Liver (tissue), 8 donors: ENCODE measurements at regions not wholly inside any gene's neighbourhood (a gene's known extent, or its start where the extent isn't known, plus 50 kb on each side); places are given as distances from the start of the nearest gene placed in this dataset.

Source experiments
- DNase-seq: peaks from one replicate; pipeline ENCODE4 v3.0.0-alpha.2; 2017; ENCODE audit warnings: low spot score
- H3K27ac ChIP-seq, 2 donors: one replicate each; pipeline ENCODE4 v1.7.0; 2013; ENCODE audit warnings: inconsistent platforms in 2 of 2, low read length in 2 of 2, control low read depth in 1 of 2, low read depth in 1 of 2, mild to moderate bottlenecking in 1 of 2
- H3K27me3 ChIP-seq, 4 donors: one replicate each; pipeline versions ENCODE4 v1.6.1 to v1.7.0; 2013; ENCODE audit warnings: low read length in 3 of 4, inconsistent platforms in 1 of 4, mild to moderate bottlenecking in 1 of 4, moderate library complexity in 1 of 4; ENCODE audit not compliant: control insufficient read depth in 4 of 4, insufficient read depth in 4 of 4
- H3K36me3 ChIP-seq, 4 donors: one replicate each; pipeline versions ENCODE4 v1.6.1 to v1.7.0; 2013; ENCODE audit warnings: low read length in 3 of 4, mild to moderate bottlenecking in 3 of 4, low read depth in 1 of 4, moderate library complexity in 1 of 4; ENCODE audit not compliant: control insufficient read depth in 4 of 4, insufficient read depth in 3 of 4
- H3K4me1 ChIP-seq, 4 donors: one replicate each; pipeline versions ENCODE4 v1.6.1 to v1.7.0; 2013; ENCODE audit warnings: low read length in 3 of 4, mild to moderate bottlenecking in 3 of 4, moderate library complexity in 1 of 4; ENCODE audit not compliant: control insufficient read depth in 4 of 4, insufficient read depth in 4 of 4
- H3K4me3 ChIP-seq, 3 donors: one replicate each; pipeline versions ENCODE4 v1.6.1 to v1.7.0; 2013; ENCODE audit warnings: low read length in 3 of 3, control low read depth in 1 of 3, low read depth in 1 of 3, mild to moderate bottlenecking in 1 of 3
- H3K9ac ChIP-seq, 2 donors: one replicate each; pipeline ENCODE4 v1.7.0; 2013; ENCODE audit warnings: low read length in 2 of 2, mild to moderate bottlenecking in 2 of 2, moderate library complexity in 2 of 2, control low read depth in 1 of 2, low read depth in 1 of 2
- H3K9me3 ChIP-seq, 4 donors: one replicate each; pipeline versions ENCODE4 v1.6.1 to v1.7.0; 2013; ENCODE audit warnings: low read length in 3 of 4; ENCODE audit not compliant: control insufficient read depth in 4 of 4
- EGR1 ChIP-seq, 2 donors: IDR thresholded peaks; 2 replicates each; pipeline ENCODE4 v1.6.1; 2016 to 2018; ENCODE audit warnings: antibody characterized with exemption in 2 of 2, low read depth in 2 of 2
- FOXA2 ChIP-seq: IDR thresholded peaks from 2 replicates; pipeline ENCODE4 v1.6.1; 2016; ENCODE audit warnings: antibody characterized with exemption
- HNF4A ChIP-seq, 2 donors: conservative IDR thresholded peaks; 2 replicates each; pipeline ENCODE4 v1.6.1; 2016; ENCODE audit warnings: antibody characterized with exemption in 2 of 2, mild to moderate bottlenecking in 2 of 2
- NR2F2 ChIP-seq: IDR thresholded peaks from 2 replicates; pipeline ENCODE4 v1.6.1; 2016; ENCODE audit warnings: antibody characterized with exemption
- RAD21 ChIP-seq, 2 donors: IDR thresholded peaks; 2 replicates each; pipeline ENCODE4 v1.6.1; 2016; ENCODE audit warnings: antibody characterized with exemption in 2 of 2, mild to moderate bottlenecking in 2 of 2
- REST ChIP-seq: IDR thresholded peaks from 2 replicates; pipeline ENCODE4 v1.6.1; 2016; ENCODE audit warnings: antibody characterized with exemption, mild to moderate bottlenecking
- SP1 ChIP-seq: IDR thresholded peaks from 2 replicates; pipeline ENCODE4 v1.6.1; 2018; ENCODE audit warnings: antibody characterized with exemption, mild to moderate bottlenecking
- TAF1 ChIP-seq: conservative IDR thresholded peaks from 2 replicates; pipeline ENCODE4 v1.6.1; 2016; ENCODE audit warnings: antibody characterized with exemption, mild to moderate bottlenecking
- YY1 ChIP-seq: IDR thresholded peaks from 2 replicates; pipeline ENCODE4 v1.6.1; 2016; ENCODE audit warnings: antibody characterized with exemption, mild to moderate bottlenecking
- WGBS: extraction: QIAGEN DNeasy Blood & Tissue Kit; methylation state at CpG from one replicate; pipeline ENCODE4 v1.1.7; 2013; 5-methylcytosine and 5-hydroxymethylcytosine counted together
- TF ChIP-seq, protein P1 (sequence below): IDR thresholded peaks from 2 replicates; pipeline ENCODE4 v1.6.1; 2016; ENCODE audit warnings: antibody characterized with exemption
- TF ChIP-seq, protein P2 (sequence below): IDR thresholded peaks from 2 replicates; pipeline ENCODE4 v1.6.1; 2016; ENCODE audit warnings: antibody characterized with exemption
- TF ChIP-seq, protein P3 (sequence below): IDR thresholded peaks from 2 replicates; pipeline ENCODE4 v1.6.1; 2016; ENCODE audit warnings: antibody characterized with exemption
- TF ChIP-seq, protein P4 (sequence below): fragments of 150-350 bp; IDR thresholded peaks from 2 replicates; pipeline ENCODE4 v1.5.1; 2017; ENCODE audit warnings: improper control_type of control experiment, low read depth, low read length; ENCODE audit not compliant: missing input control
- donor health status: healthy.
- donor health status: healthy.
- donor health status: healthy.
- donor health status: healthy.
- donor health status: healthy.

DNA sequence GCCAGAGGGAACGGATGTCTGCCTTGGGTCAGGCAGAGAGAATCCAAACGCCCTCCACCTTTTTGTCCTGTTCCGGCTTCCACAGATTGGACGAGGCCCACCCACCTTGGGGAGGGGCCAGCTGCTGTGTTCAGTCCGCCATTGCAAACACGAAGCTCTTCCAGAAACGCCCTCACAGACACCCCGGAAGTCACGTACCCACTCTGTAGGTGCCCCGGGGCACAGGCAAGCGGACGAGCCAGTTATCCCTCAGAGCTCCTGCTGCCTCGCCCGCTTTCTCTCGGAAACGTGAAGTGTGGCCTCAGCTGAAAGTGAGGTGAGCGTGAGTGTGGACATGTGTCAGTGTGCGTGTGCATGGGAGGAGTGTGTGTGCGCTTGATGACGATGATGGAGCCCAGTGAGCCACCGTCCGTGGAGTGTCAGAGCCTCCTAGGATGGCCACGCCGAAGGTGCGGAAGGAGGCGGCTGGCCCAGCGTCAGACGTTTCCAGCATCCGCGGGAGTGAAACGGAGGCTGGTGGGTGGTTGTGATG lies 869.2 kb downstream of the TBC1D22A start:
- WGBS, result 88% methylated on average over 31 of the region's 31 CpGs
- no peak for TF ChIP-seq YY1
- no peak for TF ChIP-seq RAD21 (IDR thresholded peaks at IDR 0.05)
- no peak for TF ChIP-seq TAF1
- no peak for TF ChIP-seq HNF4A (conservative IDR thresholded peaks at IDR 0.05)
- TF ChIP-seq EGR1 (IDR thresholded peaks at IDR 0.05; ENCODE audit: low read depth in 2 of 2), result no peak
- TF ChIP-seq, protein P1, sequence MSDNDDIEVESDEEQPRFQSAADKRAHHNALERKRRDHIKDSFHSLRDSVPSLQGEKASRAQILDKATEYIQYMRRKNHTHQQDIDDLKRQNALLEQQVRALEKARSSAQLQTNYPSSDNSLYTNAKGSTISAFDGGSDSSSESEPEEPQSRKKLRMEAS, result no peak
- no peak for TF ChIP-seq SP1
- Histone ChIP-seq H3K27ac (no peak overlapping the region), H3K36me3 (no peaks in the 10 kb centered on the region), H3K4me1 (no peaks in the 10 kb centered on the region), H3K9ac (no peak overlapping the region), H3K27me3 (peaks cover 0 to 5% (median 0%) of the 10 kb centered on the region in 4 donors), H3K4me3 (no peak overlapping the region), H3K9me3 (peaks cover 0 to 4% (median 0%) of the 10 kb centered on the region in 4 donors)
- DNase-seq, result peak; percentile 22

DNA sequence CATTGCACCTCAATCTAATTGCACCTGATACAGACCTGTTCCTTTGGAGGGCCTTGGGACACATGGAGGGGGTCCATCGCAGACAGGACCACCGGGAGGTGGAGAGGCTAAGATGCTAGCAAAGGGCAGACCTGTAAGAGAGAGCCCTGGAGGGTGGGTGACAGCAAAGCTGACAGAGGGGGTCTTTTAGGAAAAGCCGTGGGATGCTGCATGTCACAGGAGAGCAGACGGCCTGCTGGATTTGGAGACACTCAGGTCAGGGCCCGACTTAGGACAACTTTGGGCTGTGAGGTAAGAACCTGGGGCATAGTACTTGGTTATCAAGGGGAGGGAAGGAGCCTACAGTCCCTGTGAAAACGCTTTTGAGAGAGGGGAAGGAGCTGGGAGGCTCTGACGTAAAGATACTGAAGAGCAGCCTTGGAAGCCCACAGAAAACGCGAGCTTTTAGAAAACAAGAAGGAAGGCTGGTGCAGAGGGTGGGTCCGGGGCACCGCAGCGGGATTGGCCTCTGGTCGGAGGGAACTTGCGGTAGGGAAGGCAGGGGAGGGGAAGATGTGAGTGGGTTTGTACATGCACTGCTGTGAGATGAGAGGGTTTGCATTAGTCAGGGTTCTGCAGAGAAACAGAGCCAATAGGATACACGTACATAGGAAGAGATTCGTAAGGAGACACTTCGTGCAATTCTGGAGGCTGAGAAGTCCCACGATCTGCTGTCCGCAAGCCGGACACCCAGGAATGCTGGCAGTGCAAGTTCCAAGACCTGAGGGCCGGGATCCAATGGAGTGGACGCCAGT lies 868.5 kb downstream of the TBC1D22A start:
- no peak overlapping the region for H3K27ac ChIP-seq

GRCh38 chr22:47629791-47630655 lies 867.6 kb downstream of the TBC1D22A start:
- Histone ChIP-seq H3K4me1 (no peaks in the 10 kb centered on the region), H3K36me3 (no peaks in the 10 kb centered on the region), H3K9ac (no peak overlapping the region), H3K27ac (no peak overlapping the region), H3K4me3 (no peak overlapping the region), H3K27me3 (peaks cover 0 to 5% (median 0%) of the 10 kb centered on the region in 4 donors), H3K9me3 (peaks cover 0 to 2% (median 0%) of the 10 kb centered on the region in 4 donors)
- DNase-seq, result peak; percentile 9
- WGBS, result 61% methylated on average over 11 of the region's 11 CpGs
- TF ChIP-seq HNF4A (conservative IDR thresholded peaks at IDR 0.05) (no peak), SP1 (no peak), NR2F2 (no peak), REST (no peak)
- TF ChIP-seq, protein P2, sequence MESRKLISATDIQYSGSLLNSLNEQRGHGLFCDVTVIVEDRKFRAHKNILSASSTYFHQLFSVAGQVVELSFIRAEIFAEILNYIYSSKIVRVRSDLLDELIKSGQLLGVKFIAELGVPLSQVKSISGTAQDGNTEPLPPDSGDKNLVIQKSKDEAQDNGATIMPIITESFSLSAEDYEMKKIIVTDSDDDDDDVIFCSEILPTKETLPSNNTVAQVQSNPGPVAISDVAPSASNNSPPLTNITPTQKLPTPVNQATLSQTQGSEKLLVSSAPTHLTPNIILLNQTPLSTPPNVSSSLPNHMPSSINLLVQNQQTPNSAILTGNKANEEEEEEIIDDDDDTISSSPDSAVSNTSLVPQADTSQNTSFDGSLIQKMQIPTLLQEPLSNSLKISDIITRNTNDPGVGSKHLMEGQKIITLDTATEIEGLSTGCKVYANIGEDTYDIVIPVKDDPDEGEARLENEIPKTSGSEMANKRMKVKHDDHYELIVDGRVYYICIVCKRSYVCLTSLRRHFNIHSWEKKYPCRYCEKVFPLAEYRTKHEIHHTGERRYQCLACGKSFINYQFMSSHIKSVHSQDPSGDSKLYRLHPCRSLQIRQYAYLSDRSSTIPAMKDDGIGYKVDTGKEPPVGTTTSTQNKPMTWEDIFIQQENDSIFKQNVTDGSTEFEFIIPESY, result no peak
- TF ChIP-seq, protein P3, sequence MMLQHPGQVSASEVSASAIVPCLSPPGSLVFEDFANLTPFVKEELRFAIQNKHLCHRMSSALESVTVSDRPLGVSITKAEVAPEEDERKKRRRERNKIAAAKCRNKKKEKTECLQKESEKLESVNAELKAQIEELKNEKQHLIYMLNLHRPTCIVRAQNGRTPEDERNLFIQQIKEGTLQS, result no peak

More for the DNA sequence above, 868.5 kb downstream of the TBC1D22A start:
- Histone ChIP-seq H3K36me3 (no peaks in the 10 kb centered on the region), H3K4me3 (no peak overlapping the region), H3K27me3 (peaks cover 0 to 5% (median 0%) of the 10 kb centered on the region in 4 donors), H3K9ac (no peak overlapping the region), H3K9me3 (peaks cover 0 to 2% (median 0%) of the 10 kb centered on the region in 4 donors), H3K4me1 (no peaks in the 10 kb centered on the region)
- no peak for TF ChIP-seq EGR1 (IDR thresholded peaks at IDR 0.05; ENCODE audit: low read depth in 2 of 2)
- TF ChIP-seq, protein P3, result no peak
- no peak for TF ChIP-seq YY1
- no peak for TF ChIP-seq TAF1
- no peak for TF ChIP-seq FOXA2
- no peak for TF ChIP-seq RAD21 (IDR thresholded peaks at IDR 0.05)
- TF ChIP-seq, protein P4, sequence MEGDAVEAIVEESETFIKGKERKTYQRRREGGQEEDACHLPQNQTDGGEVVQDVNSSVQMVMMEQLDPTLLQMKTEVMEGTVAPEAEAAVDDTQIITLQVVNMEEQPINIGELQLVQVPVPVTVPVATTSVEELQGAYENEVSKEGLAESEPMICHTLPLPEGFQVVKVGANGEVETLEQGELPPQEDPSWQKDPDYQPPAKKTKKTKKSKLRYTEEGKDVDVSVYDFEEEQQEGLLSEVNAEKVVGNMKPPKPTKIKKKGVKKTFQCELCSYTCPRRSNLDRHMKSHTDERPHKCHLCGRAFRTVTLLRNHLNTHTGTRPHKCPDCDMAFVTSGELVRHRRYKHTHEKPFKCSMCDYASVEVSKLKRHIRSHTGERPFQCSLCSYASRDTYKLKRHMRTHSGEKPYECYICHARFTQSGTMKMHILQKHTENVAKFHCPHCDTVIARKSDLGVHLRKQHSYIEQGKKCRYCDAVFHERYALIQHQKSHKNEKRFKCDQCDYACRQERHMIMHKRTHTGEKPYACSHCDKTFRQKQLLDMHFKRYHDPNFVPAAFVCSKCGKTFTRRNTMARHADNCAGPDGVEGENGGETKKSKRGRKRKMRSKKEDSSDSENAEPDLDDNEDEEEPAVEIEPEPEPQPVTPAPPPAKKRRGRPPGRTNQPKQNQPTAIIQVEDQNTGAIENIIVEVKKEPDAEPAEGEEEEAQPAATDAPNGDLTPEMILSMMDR, result no peak
- WGBS, result 76% methylated on average over 22 of the region's 22 CpGs
- peak; percentile 16 for DNase-seq
